ENCODE measurements at regions not wholly inside any gene's neighbourhood (a gene's known extent, or its start where the extent isn't known, plus 50 kb on each side); places are given as distances from the start of the nearest gene placed in this dataset.

- TF ChIP-seq HOXD1 (CRISPR knock-in tag; IDR thresholded peaks at IDR 0.05) (no peak), HOXA3 (CRISPR knock-in tag; IDR thresholded peaks at IDR 0.05) (no peak), ZNF496 (CRISPR knock-in tag; IDR thresholded peaks at IDR 0.05; ENCODE audit: insufficient replicate concordance) (no peak), TFAP4 (IDR thresholded peaks at IDR 0.05; ENCODE audit: borderline replicate concordance, low read depth) (no peak), HNRNPUL1 (IDR thresholded peaks at IDR 0.05; ENCODE audit: low read depth, low read length) (no peak), PLSCR1 (CRISPR knock-in tag; IDR thresholded peaks at IDR 0.05; ENCODE audit: borderline replicate concordance) (no peak), SKIL (CRISPR knock-in tag; IDR thresholded peaks at IDR 0.05; ENCODE audit: borderline replicate concordance) (no peak), GFI1 (CRISPR knock-in tag; IDR thresholded peaks at IDR 0.05; ENCODE audit: borderline replicate concordance) (no peak), ZNF513 (CRISPR knock-in tag; conservative IDR thresholded peaks at IDR 0.05) (no peak), ZFP1 (CRISPR knock-in tag; IDR thresholded peaks at IDR 0.05) (no peak), TGIF2 (CRISPR knock-in tag; IDR thresholded peaks at IDR 0.05) (no peak), ZNF597 (CRISPR knock-in tag; IDR thresholded peaks at IDR 0.05) (no peak), IRF1 (CRISPR knock-in tag; IDR thresholded peaks at IDR 0.05; ENCODE audit: low read depth) (no peak), AKNA (CRISPR knock-in tag; IDR thresholded peaks at IDR 0.05; ENCODE audit: borderline replicate concordance) (no peak), CREBL2 (CRISPR knock-in tag; IDR thresholded peaks at IDR 0.05; ENCODE audit: borderline replicate concordance) (no peak), GABPB1 (CRISPR knock-in tag; IDR thresholded peaks at IDR 0.05) (no peak)
Observed at GRCh38 chr6:74853991-74854390, 351.9 kb downstream of the COL12A1 start (continued).

All from HepG2 (cell line).